ENCODE measurements at regions not wholly inside any gene's neighbourhood (a gene's known extent, or its start where the extent isn't known, plus 50 kb on each side); places are given as distances from the start of the nearest gene placed in this dataset.
"Not testable (repeated sequence)": the region's sequence is repeated elsewhere in the genome, so short reads cannot be mapped to it uniquely, and the experiment has no call there.

DNA sequence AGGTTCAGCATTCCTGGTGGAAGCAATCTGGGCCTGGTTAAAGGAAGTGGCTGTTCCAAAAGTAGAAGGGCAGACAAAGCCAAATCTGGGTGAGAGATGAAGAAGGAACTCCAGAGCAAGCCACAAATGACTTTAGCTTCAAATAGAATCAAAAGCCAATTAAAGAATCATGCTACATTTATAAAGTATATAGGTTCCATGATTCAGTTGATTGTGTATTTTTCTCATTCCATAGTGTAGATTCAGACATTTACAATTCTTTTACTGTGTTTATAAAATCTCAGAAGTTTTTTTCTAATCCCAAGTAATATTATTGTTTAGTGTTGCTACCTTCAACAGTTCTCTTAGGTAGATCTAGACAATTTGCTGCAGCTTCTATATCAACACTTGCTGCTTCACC, 262.0 kb downstream of the PLK2 start:
- DNase-seq = no peak

DNA sequence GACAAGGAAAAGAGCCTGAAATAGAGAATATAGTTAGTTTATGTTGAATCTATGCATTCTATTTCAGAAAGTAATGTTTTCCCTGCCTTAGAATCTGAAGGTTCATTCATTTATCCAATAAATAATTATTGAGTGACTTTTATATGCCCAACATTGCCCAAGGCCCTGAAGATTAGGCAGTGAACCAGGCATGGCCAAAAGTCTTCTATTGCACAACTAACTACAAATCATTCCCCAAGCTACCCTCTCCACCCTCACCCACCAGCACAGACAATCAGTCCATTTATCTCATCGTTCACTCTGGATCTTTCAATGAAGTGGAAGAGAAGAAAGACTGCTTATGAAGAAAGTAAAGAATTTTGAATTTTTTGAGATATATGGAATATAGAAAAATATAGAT, 268.4 kb downstream of the PLK2 start:
- DNase-seq = no peak

DNA sequence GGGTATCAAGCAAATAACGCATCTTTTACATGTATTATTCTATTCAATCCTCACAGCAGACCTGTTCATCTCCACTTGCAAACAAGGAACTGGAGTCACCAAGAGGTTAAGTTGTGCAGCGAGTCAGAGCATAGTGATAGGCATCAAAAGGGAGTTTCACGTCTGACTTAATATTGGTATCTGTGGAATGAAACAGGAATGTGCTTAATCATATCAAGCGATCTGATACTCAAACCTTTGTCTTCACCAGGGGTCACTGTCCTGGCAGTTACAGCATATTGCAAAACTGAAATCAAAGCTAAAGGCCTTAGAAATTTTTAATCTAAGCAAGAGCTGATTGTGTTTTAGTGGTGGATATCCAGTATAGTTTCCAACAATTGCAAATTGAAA, 271.6 kb downstream of the PLK2 start:
- DNase-seq = no peak

DNA sequence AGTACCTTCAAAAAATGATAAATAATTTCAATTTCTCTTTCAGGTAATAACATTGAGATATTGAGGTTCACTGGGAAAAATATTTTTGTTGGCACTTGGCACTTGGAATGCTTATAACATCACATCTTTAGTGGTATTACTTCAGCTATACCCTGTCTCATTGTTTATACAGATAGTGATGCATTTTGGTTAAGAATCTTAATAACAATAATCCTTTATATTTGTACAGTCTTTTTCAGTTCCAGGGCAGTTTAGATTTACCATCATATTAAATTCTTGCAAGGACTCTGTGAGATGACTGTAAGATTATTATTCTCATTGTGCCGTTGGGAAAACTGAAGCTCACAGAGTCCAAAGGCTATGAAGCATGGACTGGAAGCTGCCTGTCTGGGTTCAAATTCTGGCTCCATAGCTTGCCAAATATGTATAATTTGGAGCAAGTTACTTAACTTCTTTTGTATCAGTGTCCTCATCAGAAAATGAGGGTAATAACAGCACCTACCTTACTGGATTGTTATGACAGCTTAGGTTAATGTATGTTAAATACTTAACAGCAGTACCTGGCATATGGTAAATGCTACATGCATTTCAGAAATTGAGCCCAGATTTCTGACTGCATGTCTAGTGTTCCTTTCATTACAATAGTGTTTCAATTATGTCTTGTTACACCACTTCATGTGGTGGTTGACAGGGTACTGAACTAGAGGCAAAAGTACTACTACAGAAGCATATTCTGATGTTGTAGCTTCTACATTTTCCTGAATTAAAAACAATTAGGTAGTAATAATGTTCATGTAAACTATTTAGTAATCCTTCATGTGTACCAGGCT, 272.2 kb downstream of the PLK2 start:
- no peak for DNase-seq

DNA sequence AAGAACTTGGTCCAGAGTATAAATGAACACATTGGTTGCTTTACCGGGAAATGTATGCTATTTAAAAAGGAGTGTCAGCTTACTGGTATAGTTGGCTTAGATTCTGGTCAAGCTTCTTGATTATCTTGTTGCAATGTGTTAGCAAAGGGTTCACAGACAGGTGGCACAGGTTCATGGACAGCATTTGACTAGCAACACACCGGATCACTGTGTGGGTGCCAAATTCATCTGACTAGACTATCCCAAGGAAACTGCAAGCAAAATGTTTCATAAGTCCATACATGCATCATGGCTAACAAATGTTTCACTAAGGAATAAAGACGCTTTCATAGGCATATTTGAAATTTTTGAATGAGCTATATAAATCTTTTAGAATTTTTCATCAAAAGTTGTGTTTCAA, 274.1 kb downstream of the PLK2 start:
- DNase-seq = no peak

DNA sequence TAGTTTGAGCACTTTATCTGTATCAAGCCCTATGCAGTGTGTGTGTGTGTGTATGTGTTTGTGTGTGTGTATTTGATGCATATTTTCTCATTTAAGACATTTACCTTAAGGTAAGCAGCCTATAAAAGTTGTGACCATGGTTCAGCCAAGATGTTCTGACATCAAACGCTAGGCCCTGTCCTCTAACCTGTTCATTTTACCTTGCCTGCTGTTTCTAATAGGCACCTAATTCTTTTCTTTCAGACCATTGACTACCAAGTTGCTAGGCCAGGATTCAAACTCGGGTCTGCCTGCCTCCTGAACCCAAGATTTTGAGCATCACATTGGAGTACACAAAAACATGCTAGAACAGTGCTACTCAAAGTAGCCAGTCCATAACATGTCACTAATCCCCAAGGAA, 274.5 kb downstream of the PLK2 start:
- DNase-seq = no peak

DNA sequence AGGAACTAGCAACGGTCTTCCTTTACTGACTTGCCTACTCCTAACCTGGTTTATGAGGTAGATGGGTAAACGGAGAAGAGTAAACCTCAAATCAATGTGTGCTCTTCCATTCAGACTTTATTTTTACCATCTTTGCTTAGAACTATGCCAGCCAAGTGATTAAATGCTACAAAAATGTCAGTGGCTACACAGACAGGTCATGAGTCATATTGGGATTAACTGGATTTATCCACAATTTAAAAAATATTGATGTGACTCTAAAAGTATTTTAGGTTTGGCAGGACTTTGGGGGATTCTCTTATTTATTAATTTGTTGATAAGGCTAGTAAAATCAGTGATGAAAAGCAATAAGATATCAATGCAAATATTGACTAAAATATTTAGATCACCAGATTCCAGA, 275.0 kb downstream of the PLK2 start:
- DNase-seq = no peak

DNA sequence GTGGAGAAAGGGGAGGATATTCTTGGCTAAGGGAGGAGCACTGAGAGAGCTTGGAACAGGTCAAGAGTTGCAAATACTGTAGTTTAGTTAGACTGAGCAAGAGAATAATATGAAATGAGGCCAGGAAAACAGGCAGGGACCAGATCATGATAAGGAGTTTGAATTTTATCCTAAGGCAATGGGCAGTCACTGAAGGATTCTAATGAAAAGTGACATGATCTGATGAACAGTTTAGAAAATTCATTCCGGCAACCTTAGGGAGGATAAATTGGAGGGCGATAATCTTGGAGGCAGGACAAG, 276.1 kb downstream of the PLK2 start:
- no peak for DNase-seq

DNA sequence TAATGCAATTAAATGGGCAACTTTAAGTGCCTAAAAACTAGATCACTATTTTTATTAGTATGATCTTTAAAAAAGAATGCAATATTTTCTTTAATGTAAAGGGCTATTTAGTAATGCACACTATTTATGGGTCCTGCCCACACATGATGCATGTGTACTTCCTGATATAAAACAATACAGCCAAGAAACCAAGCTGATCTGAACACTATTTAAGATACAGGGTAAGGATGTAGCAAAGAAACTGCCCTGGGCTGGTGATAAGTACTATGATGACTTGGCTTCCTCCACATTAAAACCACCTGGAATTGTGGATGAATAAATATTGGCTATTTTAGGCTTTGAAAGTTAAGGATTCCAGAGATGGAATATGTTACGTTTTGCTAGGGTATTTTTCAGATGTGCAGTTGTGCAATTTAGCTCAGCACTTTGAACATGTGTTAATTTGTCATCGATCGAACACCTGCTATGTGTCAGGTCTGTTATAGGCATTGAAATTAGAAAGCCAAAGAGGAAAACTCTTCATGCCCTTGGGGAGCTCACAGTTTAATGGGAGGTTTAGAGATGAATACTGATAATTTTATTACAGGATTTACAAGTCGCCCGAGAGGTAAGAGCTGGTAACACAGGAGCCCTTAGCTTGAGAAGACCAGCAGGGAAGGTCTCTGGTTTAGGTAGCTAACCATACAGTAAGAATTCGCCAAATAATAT, 276.7 kb downstream of the PLK2 start:
- DNase-seq = no peak

DNA sequence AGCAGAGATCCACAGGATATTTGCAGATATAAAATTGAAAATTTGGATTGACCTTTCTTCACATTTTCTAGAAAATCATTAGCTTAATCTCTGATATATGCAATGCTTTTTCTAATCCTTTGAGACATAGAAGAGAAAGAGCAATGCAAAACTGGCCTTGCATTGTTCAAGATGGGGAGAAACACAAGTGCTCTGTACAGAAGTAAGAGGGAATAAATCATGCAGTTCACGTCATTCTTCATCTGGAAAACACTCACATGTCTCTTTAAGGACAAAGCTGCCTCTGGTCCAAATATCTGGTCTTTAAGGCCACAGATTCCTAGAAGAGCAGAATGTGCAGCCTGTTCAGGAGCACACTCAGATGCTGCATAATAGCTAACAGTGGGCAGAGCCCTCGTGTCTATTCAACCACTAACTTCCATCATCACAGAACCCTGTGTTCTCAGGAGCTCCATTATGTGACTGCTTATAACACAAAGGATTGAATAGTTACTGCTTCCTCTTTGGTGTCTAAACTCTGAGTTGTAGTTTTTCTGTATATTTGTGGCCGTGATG, 277.5 kb downstream of the PLK2 start:
- DNase-seq = no peak

DNA sequence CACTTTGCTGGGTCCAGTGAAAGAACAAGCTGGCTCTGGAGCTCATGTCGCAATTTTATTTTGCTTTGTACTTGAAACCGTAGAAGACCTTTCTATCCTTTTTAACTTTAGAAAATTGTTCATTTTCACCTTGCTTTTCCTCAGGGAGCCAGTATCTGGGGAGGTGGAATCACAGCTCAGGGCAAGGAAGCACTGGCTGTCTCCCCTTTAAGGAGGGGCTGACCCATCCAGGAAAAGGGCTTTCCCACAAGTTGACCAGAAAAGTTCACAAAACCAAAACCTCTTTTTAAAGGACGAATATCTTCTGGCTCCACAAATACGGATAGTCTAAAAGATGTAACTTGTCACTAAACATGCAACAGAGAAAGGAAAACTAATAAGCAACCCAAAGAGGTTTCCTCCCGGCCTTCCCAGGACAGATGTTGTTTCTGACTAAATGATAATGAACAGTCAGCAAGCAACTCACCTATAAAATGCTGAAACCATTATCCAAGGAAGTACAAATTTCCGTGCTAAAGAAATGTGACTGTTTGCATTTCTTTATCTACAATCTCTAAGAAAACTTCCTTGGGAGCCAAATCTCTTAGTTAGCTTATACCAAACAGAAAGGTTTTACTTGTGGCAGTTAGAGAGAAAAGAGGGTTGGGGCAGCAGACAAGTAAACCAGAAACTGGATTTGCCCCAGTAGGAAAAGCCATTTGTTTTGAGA, 278.2 kb downstream of the PLK2 start:
- DNase-seq = no peak

DNA sequence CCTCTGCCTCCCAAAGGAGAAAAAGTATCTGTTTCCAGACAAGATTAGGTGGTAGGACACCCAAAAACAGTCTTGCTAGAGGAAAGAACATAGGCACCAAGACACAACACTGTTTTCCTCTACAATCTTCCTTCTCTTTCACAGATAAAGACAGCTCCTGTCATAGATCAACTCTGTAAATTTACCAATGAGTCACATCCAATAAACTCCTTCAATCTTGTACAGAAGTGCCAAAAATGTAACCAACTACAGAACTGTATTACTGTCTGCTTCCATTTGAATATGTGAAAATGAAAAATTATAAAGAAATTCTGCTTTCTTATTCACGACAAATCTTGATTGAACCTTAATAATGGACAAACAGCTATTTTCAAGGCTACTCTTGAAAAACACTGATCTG, 286.9 kb downstream of the PLK2 start:
- DNase-seq = no peak

DNA sequence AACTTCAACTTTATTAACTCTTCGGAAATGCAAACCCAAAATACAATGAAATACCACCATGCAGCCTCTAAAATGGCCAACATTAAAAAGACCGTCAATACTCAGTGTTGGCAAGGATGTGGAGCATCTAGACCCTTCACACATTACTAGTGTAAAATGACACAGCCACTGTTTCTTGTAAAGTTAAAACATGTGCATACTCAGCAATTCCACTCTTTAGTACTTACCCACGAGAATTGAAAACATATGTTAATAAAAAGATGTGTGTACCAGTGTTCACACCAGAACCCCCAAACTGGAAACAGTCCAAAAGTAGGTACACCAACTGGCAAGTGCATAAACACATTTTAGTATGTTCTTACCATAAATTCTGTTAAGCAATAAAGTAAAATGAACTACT, 294.7 kb downstream of the PLK2 start:
- no peak for DNase-seq

DNA sequence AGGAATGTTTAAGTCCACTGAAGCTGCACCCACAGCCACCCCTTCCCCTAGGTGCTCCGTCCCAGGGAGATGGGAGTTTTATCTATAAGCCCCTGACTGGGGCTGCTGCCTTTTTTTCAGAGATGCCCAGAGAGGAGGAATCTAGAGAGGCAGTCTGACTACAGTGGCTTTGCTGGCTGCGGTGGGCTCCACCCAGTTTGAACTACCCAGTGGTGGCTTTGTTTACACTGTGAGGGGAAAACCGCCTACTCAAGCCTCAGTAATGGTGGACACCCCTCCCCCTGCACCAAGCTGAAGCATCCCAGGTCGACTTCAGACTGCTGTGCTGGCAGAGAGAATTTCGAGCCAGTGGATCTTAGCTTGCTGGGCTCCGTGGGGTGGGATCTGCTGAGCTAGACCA, 298.0 kb downstream of the PLK2 start:
- DNase-seq = not testable (repeated sequence)

DNA sequence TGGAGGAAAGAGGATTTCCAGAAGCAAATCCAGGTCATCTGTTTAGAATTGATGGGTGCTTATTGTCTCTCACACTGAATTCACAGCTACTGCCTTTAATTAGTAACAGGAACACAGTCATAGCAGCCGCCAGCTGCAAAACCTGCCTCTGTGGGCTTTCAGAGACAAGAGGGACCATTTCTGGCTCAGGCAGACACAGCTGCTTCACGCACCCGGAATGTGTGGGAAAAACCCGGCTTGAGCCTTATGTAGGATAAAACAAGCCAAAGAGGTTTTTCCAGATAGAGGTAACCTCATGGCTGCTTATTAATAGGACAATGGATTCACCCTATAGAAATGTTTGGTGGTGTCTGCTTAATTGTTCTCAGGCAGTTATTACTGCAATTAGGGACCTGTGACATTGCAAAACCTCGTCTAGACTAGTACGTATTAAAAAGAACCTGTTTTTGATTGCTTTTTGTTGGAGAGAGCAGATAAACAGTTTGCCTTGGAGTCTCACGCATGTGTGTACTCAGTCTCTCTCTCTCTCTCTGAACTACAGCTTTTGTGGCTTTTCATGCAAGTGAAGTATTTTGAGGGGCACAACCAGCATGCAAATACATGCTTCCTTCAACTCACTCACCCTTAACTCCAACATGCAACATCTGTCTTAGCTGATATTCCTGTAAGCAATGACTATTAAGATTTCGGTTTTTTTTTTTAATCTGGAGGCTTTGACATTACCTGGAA, 302.7 kb downstream of the PLK2 start:
- no peak for DNase-seq

DNA sequence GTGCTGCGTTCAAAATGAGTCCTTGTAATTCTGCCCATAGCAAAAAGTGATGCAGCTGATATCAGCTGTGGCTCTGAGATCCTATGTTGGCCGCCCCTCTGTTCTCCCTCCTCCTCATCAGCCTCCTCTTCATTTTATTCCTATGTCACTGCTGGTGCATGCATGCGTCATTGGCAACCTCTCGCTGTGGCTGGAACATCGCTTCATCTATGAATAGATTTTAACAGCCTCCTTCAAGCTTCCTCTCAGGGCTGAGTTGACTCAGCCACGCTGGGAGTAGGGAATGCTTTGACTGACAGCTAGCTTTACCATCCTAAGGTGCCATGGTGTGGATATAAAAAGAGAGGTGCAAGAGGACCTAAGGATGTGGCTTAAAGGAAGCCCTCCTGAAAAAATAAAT, 303.5 kb downstream of the PLK2 start:
- DNase-seq = no peak

DNA sequence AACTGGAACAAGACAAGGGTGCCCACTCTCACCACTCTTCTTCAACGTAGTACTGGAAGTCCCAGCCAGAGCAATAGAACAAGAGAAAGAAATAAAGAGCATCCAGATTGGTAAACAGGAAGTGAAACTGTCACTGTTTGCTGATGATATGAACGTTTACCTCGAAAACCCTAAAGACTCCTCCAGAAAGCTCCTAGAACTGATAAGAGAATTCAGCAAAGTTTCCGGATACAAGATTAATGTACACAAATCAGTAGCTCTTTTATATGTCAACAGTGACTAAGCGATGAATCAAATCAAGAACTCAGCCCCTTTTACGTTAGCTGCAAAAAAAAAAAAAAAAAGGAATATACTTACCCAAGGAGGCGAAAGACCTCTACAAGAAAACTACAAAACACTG, 306.6 kb downstream of the PLK2 start:
- DNase-seq = no peak

DNA sequence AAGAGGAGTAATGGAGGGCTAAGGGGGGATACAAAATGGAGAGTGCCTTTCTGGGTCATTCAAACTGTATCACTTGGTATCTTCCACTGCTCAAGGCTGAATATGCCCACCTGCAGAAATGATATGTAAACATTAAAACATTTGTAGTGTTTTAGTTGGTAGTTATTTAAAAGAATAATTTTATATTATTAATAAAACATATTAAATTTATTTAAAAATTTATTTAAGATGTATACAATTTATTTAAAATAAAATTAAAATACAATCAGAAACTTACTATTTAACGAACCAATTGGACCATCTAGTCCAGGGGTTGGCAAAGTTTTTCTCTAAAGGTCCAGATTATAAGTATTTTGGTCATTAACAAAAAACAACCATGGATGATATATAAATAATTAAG, 308.5 kb downstream of the PLK2 start:
- no peak for DNase-seq

DNA sequence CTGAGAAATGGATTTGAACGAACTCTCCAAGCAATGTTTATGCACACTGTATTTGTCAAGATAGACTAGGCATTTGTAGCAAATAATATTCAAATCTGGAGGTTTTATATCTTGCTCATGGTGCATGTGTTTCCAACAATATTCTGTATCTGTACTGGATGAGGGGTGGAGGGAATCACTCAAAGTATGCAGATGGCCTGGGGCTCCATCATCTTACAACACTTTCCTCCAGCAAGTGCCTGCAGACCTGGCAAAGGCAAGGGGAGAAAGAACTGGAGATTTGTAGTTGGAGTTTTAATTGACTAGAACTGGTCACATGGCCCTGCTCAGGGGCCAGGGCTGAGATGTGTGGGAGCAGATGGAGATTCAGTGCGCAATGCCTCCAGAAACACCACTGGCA, 309.0 kb downstream of the PLK2 start:
- no peak for DNase-seq

DNA sequence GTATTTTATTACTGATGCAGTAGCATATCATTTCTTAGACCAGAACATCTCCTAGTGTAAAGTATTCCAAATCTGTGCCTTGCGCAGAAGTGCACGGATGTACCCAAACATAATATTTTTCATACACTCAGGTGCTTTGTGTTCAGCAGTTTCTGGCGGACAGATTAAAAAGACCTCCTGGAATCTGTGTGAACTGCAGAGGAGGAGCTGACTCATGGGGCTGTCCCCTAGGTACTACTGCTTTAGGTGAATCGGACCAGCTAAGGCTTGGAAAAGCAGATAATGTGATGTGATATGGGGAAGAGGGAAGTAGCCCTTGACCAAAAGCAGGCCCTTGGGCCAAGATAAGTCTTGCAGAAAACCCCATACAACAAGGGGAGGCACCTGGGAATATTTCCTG, 310.1 kb downstream of the PLK2 start:
- no peak for DNase-seq

DNA sequence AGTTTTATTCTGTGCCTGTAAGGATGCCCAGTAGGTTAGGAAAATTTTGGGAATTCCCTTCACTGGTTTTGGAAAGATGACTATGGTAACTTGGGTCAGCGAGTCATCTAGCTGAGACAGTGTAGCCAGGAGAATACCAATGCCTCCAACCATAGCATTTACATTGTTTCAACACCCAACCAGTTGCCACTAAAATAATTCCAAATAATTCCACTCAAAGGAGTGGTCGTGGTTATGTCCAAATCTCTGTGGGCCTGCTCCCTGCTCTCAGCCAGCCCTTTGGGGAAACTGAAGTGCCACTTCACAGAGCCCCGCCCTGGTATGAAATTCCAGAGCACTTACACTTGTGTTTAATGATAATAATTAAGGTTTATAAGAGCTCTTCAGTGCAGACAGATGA, 310.5 kb downstream of the PLK2 start:
- no peak for DNase-seq

DNA sequence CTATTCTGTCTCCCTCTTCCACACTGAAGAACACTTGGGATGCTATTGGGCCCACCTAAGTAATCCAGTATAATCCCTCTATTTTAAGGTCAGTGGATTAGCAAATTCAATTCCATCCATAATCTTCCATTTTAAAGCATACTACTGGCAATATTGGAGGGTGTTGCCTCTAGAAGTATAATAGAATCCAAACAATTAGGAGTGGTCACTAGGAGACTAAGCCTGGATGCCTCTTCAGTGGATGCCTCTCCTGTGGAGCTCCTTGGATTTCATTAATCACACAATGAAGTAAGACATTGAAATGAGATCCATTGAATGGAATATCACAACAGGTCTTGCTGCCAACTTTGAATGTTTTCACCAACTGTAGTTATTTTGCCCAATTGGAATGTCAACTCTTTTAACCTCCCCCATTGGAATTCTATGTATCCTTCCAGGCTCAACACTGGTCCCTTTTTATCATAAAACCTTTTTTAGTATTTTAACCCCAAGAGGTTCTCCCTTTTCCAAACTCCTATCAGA, 311.6 kb downstream of the PLK2 start:
- no peak for DNase-seq

DNA sequence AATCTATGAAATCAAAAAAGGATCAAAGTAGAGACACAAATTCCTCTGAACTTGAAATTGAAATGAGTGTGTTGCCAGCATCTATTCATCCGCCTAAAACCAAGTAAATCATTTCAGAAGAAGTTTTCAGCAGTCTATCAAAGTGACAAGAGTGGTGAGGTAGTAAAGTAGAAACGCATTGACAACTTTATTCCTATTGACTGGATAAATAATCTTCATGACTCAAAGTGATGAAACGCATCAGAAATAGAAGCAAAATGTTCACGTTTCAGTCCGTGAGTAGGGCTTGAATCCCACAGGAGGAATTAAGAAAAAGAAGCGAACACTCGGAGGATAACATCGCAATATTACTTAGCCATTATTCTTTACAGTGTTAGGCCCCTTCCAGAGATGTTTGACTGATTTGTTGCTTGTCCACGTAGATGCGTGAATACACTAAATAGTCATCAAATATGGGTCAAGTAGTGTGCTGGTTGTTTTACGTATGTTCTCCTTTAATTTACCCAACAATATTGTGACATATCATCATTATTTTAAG, 314.4 kb downstream of the PLK2 start:
- no peak for DNase-seq

Data from inflammatory macrophage treated with lipopolysaccharide for 4 hours (primary cell).